ENCODE measurements at regions not wholly inside any gene's neighbourhood (a gene's known extent, or its start where the extent isn't known, plus 50 kb on each side); places are given as distances from the start of the nearest gene placed in this dataset.
"Not testable (repeated sequence)": the region's sequence is repeated elsewhere in the genome, so short reads cannot be mapped to it uniquely, and the experiment has no call there.

- H3K4me1 ChIP-seq, result no peaks in the 10 kb centered on the region
- H3K27ac ChIP-seq, result no peak overlapping the region
- H3K36me3 ChIP-seq, result no peaks in the 10 kb centered on the region
- no peaks in the 10 kb centered on the region for H3K9me3 ChIP-seq
- H3K27me3 ChIP-seq, result no peaks in the 10 kb centered on the region
- 76 to 89% methylated on average over 3 of the region's 3 CpGs for WGBS, 2 donors
- H3K4me3 ChIP-seq, result no peak overlapping the region
- DNase-seq, result no peak
- TF ChIP-seq CTCF (IDR thresholded peaks at IDR 0.05), result no peak
- TF ChIP-seq POLR2A (IDR thresholded peaks at IDR 0.05), result no peak
- intact Hi-C loops (cut with DNase I), result no loop called here
Observed at GRCh38 chr6:81875782-81876293, 123.4 kb upstream of the TENT5A start.

GRCh38 chr6:81869749-81870508 is 117.4 kb upstream of the TENT5A start:
- DNase-seq; intact Hi-C loops (cut with DNase I); H3K27me3 ChIP-seq; H3K36me3 ChIP-seq; H3K4me3 ChIP-seq; H3K9me3 ChIP-seq; H3K27ac ChIP-seq; H3K4me1 ChIP-seq: not testable (repeated sequence)
- WGBS, 2 donors, result 17 to 38% methylated on average over 2 of the region's 11 CpGs

- no peak overlapping the region for H3K4me3 ChIP-seq
- no peaks in the 10 kb centered on the region for H3K9me3 ChIP-seq
- 47 to 62% methylated on average over 3 of the region's 3 CpGs for WGBS, 2 donors
- TF ChIP-seq POLR2A (IDR thresholded peaks at IDR 0.05) (no peak), CTCF (IDR thresholded peaks at IDR 0.05) (no peak)
- no peak for DNase-seq
- H3K27ac ChIP-seq, result no peak overlapping the region
- intact Hi-C loops (cut with DNase I), result no loop called here
- no peaks in the 10 kb centered on the region for H3K4me1 ChIP-seq
- H3K27me3 ChIP-seq, result no peaks in the 10 kb centered on the region
- no peaks in the 10 kb centered on the region for H3K36me3 ChIP-seq
Observed at GRCh38 chr6:81865712-81866111, 113.2 kb upstream of the TENT5A start.

GRCh38 chr6:81864124-81864523 is 111.6 kb upstream of the TENT5A start:
- Histone ChIP-seq H3K36me3 (no peaks in the 10 kb centered on the region), H3K4me3 (no peak overlapping the region), H3K4me1 (no peaks in the 10 kb centered on the region), H3K27me3 (no peaks in the 10 kb centered on the region), H3K9me3 (no peaks in the 10 kb centered on the region), H3K27ac (no peak overlapping the region)
- TF ChIP-seq CTCF (IDR thresholded peaks at IDR 0.05), result no peak
- no peak for TF ChIP-seq POLR2A (IDR thresholded peaks at IDR 0.05)
- WGBS, 2 donors, result 67 to 88% methylated on average over 2 of the region's 2 CpGs
- DNase-seq, result no peak
- intact Hi-C loops (cut with DNase I), result no loop called here

- no peak for DNase-seq
- H3K27me3 ChIP-seq, result no peaks in the 10 kb centered on the region
- intact Hi-C loops (cut with DNase I), result no loop called here
- H3K4me3 ChIP-seq, result no peak overlapping the region
- H3K36me3 ChIP-seq, result no peaks in the 10 kb centered on the region
- TF ChIP-seq POLR2A (IDR thresholded peaks at IDR 0.05), result no peak
- no peak for TF ChIP-seq CTCF (IDR thresholded peaks at IDR 0.05)
- no peaks in the 10 kb centered on the region for H3K9me3 ChIP-seq
- WGBS, 2 donors, result 50% methylated on average over 1 of the region's 1 CpG
- H3K4me1 ChIP-seq, result no peaks in the 10 kb centered on the region
- H3K27ac ChIP-seq, result no peak overlapping the region
Observed at GRCh38 chr6:81863123-81863522, 110.6 kb upstream of the TENT5A start.

All from esophagus squamous epithelium (tissue), 5 donors.